ENCODE measurements at regions not wholly inside any gene's neighbourhood (a gene's known extent, or its start where the extent isn't known, plus 50 kb on each side); places are given as distances from the start of the nearest gene placed in this dataset.

DNA sequence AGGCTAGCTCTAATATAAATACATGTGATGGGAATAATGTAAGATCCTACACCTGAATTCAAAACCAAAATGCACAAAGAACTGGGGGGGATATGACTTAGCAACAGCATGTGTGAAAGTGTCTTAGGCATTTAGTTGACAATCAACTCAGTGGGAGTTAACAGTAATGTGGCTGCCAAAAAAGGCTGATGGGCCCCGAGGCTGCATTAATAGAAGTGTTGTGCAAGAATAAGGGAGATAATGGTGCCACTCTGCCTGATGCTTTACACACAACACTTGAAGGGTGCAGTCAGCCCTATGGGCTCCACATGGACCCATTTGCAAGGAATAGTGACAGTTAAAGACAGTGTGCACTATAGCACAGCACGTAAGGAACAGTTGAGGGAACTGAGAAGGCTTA lies 649.4 kb upstream of the ZEB2 start:
- Histone ChIP-seq H3K4me1 (ENCODE audit: control insufficient read depth in 2 of 2, insufficient read depth in 2 of 2, low read length in 2 of 2) (no peaks in the 10 kb centered on the region), H3K4me2 (replicated peaks; ENCODE audit: low read depth, low read length, poor library complexity, severe bottlenecking) (no peak overlapping the region), H3K27me3 (replicated peaks in 1 of 4; ENCODE audit: control extremely low read depth in 1 of 4, control insufficient read depth in 3 of 4, insufficient read depth in 4 of 4, low read length in 3 of 4) (no peaks in the 10 kb centered on the region), H3K36me3 (replicated peaks in 1 of 2; ENCODE audit: control extremely low read depth in 1 of 2, control insufficient read depth in 1 of 2, extremely low read depth in 1 of 2, insufficient read depth in 2 of 2, low read length in 1 of 2) (no peaks in the 10 kb centered on the region), H3K9me3 (ENCODE audit: control extremely low read depth in 1 of 3, control insufficient read depth in 2 of 3, insufficient read depth in 1 of 3, low read length in 2 of 3) (no peaks in the 10 kb centered on the region), H3K27ac (ENCODE audit: low read length in 2 of 2) (no peak overlapping the region), H4K20me1 (ENCODE audit: control insufficient read depth, insufficient read depth, low read length, poor library complexity, severe bottlenecking) (no peaks in the 10 kb centered on the region), H2AFZ (ENCODE audit: insufficient read depth, low read depth, low read length, poor library complexity, severe bottlenecking) (no peak overlapping the region), H3K79me2 (ENCODE audit: control insufficient read depth, insufficient read depth, low read length) (no peaks in the 10 kb centered on the region), H3K9ac (ENCODE audit: low read length) (no peak overlapping the region), H3K4me3 (ENCODE audit: control extremely low read depth in 1 of 5, extremely low read depth in 1 of 5, insufficient read depth in 1 of 5, low read depth in 2 of 5, low read length in 4 of 5) (no peak overlapping the region)
- intact Hi-C loops (cut with micrococcal nuclease), result no loop called here
- H3K4me1 Mint-ChIP-seq, result peaks cover 2% of the 10 kb centered on the region
- ATAC-seq (ENCODE audit: low read depth), result no peak
- H3K27me3 Mint-ChIP-seq, result no peaks in the 10 kb centered on the region
- CTCF ChIA-PET, result no interaction called here
- POLR2A ChIA-PET, result no interaction called here
- no peak for DNase-seq
- H3K27ac Mint-ChIP-seq, result no peak overlapping the region
- TF ChIP-seq EZH2 (IDR thresholded peaks at IDR 0.05; ENCODE audit: borderline replicate concordance, insufficient read depth, low read depth, low read length, poor library complexity, severe bottlenecking), result no peak
- TF ChIP-seq, protein P1, sequence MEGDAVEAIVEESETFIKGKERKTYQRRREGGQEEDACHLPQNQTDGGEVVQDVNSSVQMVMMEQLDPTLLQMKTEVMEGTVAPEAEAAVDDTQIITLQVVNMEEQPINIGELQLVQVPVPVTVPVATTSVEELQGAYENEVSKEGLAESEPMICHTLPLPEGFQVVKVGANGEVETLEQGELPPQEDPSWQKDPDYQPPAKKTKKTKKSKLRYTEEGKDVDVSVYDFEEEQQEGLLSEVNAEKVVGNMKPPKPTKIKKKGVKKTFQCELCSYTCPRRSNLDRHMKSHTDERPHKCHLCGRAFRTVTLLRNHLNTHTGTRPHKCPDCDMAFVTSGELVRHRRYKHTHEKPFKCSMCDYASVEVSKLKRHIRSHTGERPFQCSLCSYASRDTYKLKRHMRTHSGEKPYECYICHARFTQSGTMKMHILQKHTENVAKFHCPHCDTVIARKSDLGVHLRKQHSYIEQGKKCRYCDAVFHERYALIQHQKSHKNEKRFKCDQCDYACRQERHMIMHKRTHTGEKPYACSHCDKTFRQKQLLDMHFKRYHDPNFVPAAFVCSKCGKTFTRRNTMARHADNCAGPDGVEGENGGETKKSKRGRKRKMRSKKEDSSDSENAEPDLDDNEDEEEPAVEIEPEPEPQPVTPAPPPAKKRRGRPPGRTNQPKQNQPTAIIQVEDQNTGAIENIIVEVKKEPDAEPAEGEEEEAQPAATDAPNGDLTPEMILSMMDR (IDR thresholded peaks at IDR 0.05), result no peak
- H3K9me3 Mint-ChIP-seq (ENCODE audit: insufficient read depth), result no peaks in the 10 kb centered on the region
- 100% methylated on average over 2 of the region's 2 CpGs for WGBS (ENCODE audit: insufficient coverage)
- H3K4me3 Mint-ChIP-seq, result no peak overlapping the region

DNA sequence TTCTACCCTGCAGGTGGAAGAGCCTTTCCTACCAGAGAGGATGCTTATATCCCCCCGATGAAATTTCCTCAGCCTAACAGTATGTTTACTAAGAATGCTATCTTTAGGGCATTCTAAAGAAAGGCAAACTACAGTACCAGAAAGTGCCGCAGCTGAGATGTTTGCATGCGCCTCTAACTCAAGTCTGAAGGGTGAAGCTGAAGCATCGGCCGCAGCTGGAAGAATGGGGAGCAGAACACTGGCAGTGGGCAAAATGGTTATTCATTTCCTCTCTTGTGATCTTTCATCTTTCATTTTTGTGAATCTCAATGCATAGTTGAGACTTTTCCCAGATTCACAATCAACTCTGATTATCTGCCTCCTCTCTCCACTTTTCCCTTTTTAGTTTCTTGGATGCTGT lies 648.2 kb upstream of the ZEB2 start:
- H3K27me3 ChIP-seq (replicated peaks in 1 of 4; ENCODE audit: control extremely low read depth in 1 of 4, control insufficient read depth in 3 of 4, insufficient read depth in 4 of 4, low read length in 3 of 4), result no peaks in the 10 kb centered on the region
- 100% methylated on average over 4 of the region's 5 CpGs for WGBS (ENCODE audit: insufficient coverage)
- H3K9ac ChIP-seq (ENCODE audit: low read length), result no peak overlapping the region
- H3K4me3 ChIP-seq (ENCODE audit: control extremely low read depth in 1 of 5, extremely low read depth in 1 of 5, insufficient read depth in 1 of 5, low read depth in 2 of 5, low read length in 4 of 5), result no peak overlapping the region
- DNase-seq, result no peak
- H4K20me1 ChIP-seq (ENCODE audit: control insufficient read depth, insufficient read depth, low read length, poor library complexity, severe bottlenecking), result no peaks in the 10 kb centered on the region
- Mint-ChIP-seq H3K27ac (no peak overlapping the region), H3K4me1 (peaks cover 2% of the 10 kb centered on the region), H3K4me3 (no peak overlapping the region), H3K9me3 (ENCODE audit: insufficient read depth) (no peaks in the 10 kb centered on the region), H3K27me3 (no peaks in the 10 kb centered on the region)
- ATAC-seq (ENCODE audit: low read depth), result no peak
- no peaks in the 10 kb centered on the region for H3K4me1 ChIP-seq (ENCODE audit: control insufficient read depth in 2 of 2, insufficient read depth in 2 of 2, low read length in 2 of 2)
- H3K9me3 ChIP-seq (ENCODE audit: control extremely low read depth in 1 of 3, control insufficient read depth in 2 of 3, insufficient read depth in 1 of 3, low read length in 2 of 3), result no peaks in the 10 kb centered on the region
- H3K27ac ChIP-seq (ENCODE audit: low read length in 2 of 2), result no peak overlapping the region
- H3K4me2 ChIP-seq (replicated peaks; ENCODE audit: low read depth, low read length, poor library complexity, severe bottlenecking), result no peak overlapping the region
- ChIA-PET CTCF (no interaction called here), POLR2A (no interaction called here)
- no peaks in the 10 kb centered on the region for H3K36me3 ChIP-seq (replicated peaks in 1 of 2; ENCODE audit: control extremely low read depth in 1 of 2, control insufficient read depth in 1 of 2, extremely low read depth in 1 of 2, insufficient read depth in 2 of 2, low read length in 1 of 2)
- H2AFZ ChIP-seq (ENCODE audit: insufficient read depth, low read depth, low read length, poor library complexity, severe bottlenecking), result no peak overlapping the region
- H3K79me2 ChIP-seq (ENCODE audit: control insufficient read depth, insufficient read depth, low read length), result no peaks in the 10 kb centered on the region
- intact Hi-C loops (cut with micrococcal nuclease), result no loop called here
- TF ChIP-seq, protein P1 (IDR thresholded peaks at IDR 0.05), result no peak
- no peak for TF ChIP-seq EZH2 (IDR thresholded peaks at IDR 0.05; ENCODE audit: borderline replicate concordance, insufficient read depth, low read depth, low read length, poor library complexity, severe bottlenecking)
